HG03571 (cell line): ENCODE measurements at regions not wholly inside any gene's neighbourhood (a gene's known extent, or its start where the extent isn't known, plus 50 kb on each side); places are given as distances from the start of the nearest gene placed in this dataset.
"Not testable (repeated sequence)": the region's sequence is repeated elsewhere in the genome, so short reads cannot be mapped to it uniquely, and the experiment has no call there.

Experiments used
- ATAC-seq: cut with Tn5 transposase; IDR thresholded peaks from one replicate; pipeline ENCODE4 v1.9.1; 2021; ENCODE audit not compliant: unreplicated experiment

DNA sequence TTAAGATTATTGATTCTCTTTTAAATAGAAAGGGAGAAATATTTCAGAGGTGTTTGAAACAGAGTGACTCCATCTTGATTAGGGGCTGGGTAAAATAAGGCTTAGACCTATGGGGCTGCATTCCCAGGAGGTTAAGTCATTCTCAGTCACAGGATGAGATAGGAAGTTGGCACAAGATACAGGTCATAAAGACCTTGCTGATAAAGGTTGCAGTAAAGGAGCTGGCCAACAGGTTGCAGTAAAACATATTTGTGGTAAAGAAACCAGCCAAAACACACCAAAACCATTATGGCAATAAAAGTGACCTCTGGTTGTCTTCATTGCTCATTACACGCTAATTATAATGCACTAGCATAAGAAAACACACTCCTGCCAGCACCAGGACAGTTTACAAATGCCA, 165.0 kb downstream of the SPIN4 start:
- no peak for ATAC-seq

DNA sequence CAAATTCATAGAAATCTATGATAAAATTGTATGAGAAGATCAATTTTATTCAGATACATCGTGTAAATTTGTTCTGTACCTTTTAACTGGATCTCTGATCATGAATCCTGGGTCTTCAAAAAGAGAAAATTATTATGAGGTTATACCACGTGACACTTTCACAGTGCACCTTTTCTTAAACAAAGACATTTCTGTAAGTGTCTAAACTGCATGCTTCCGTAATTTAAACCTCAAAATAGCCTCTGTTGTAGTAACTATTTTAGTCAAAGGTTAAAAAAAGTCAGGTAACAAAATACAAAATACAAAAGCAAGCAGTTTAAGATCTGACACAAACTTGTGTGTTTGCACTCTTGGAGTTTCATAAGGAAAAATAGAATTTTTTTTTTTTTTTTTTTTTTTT, 171.3 kb downstream of the SPIN4 start:
- ATAC-seq = not testable (repeated sequence)

DNA sequence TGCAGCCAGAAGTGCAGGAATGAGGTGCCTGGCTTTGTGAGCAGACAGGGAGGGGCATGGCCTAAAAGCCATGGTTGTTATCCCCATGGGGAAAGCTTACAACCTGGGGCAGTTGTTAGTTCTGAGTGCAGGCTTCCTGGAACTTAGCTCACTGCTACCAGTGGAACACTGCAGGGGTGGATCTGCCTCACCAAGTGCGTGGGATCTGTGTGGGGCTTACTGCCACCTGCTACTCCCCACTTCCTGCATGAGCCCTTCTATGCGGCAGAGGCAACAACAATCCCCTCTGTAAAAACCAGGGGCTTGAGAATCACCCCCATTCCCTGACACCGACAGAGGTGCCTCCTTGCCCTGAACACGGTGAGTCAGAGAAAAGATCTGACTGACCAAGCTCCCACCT, 174.6 kb downstream of the SPIN4 start:
- not testable (repeated sequence) for ATAC-seq

DNA sequence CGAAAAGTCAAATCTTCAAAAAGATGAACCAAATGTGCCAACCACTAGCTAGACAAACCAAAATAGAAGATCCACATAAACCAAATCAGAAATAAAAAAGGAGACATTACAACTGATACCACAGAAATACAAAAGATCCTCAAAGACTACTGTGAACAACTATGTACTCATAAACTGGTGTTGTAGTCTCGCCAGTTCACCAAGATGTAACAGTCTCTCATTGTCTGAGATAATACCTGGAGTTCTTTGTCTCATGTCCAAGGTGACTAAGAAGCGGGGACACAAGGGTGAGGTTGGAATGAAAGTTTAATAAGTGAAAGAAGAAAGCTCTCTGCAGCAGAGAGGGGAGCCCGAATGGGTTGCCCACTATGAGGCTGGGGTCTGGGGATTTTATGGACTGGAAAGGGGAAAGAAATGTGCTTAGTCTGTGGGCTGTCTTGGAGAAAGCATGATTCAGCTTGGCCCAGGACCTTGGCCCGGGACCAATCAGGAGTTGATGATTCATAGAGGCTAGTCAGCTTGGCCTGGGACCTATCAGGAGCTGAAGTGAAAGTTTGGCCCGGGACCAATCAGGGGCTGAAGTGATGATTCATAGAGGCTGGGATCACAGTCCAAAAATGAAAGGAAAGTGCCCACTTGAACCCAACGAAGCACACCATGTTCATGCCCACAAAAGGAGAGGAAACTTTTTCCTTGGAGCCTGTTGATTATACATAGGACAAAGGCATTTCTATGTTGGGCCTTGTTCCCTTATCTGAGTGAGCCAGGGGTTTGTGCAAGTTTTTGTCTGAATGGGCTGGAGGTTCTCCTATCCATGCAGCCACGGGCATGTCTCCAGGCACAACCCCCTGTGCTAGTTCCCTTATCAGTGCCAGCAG, 177.1 kb downstream of the SPIN4 start:
- ATAC-seq = not testable (repeated sequence)

DNA sequence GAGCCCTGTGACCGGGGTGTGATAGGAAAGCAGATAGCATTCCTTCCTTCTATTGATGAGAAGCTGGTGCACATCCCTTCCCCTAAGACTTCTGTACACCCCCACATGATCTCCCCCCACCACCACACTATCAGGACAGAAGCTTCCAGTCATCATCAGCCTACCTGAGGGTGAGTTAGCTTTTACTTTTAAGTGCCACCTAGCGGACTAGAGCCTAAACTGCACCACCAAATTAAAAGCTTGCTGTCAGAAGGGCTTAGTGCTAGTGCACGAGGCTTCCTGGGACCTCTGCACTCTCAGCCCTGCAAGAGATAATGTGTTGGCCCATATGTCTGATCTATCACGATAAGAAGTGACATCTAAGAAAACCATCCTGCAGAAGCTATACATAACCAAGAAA, 181.7 kb downstream of the SPIN4 start:
- ATAC-seq = not testable (repeated sequence)

DNA sequence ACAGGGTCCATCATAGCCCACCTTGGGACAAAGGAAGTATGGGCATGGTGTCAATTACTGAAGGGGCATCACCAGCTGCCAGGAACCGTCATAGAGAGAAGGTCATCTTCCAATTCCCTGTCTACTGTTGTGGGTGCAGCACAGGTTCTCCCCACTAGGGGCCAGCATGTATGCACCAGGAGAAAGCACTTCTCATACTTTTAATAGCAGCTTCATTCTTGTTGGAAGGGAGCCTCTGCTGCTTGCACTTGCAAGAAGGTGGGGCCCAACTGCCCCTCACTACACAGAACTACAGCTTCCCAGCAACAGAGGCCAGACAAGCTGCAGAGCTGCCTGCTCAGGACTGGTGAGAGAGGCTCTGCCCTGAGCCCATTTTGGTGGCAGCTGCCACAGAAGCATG, 182.2 kb downstream of the SPIN4 start:
- ATAC-seq = not testable (repeated sequence)

DNA sequence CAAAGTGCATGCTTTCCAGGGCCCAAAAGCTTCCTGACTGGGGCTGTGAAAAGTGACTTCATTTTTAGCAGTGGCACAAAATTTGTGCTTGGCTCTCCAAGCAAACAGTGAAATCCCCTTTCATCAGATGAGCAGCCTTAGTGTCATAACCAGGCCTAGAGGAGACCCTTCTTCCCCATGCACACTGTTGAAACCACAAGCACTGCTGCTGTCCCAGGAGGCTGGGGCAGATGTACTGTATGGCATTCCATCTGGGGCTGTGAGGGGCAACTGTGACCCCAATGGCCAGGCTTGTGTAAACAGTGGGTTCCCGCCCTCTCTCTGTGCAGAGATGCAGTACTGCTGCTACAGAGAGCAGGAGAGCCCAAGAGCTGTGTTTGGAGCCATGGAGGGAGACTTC, 184.1 kb downstream of the SPIN4 start:
- ATAC-seq = not testable (repeated sequence)

DNA sequence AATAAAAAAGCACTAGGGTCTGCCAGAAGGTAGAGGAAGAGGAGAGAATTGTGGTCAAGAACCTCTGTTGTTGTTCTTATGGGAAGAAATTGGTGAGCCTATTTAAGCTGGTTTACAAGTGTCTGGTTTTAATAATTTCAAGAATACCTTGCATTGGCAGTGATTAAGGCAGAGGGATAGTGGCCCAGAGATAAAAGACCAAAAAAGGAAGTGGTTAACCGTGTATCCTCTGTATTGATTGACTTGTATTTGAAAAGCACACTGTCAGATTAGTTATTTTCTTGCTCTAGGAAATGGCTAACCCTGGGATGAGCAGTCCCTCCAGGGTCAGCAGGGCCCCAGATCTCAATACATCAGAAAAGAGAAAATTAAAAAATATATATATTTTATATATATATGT, 190.1 kb downstream of the SPIN4 start:
- ATAC-seq = not testable (repeated sequence)

DNA sequence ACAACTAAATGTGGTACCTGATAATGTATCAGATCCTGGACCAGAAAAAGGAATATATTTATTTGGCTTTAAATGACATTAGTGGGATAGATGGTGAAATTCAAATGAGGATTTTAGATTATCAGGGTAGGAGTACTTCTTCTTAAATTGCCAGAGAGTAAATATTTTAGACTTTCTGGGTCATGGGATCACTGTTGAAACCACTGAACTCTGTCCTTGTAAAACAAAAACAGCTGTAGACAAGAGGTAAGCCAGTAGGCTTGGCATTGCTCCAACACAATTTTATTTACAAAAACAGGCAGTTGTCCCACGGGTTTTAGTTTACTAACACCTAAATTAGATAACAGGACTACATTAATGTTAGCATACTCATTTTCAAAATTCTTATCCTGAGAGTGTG, 190.8 kb downstream of the SPIN4 start:
- ATAC-seq = not testable (repeated sequence)

DNA sequence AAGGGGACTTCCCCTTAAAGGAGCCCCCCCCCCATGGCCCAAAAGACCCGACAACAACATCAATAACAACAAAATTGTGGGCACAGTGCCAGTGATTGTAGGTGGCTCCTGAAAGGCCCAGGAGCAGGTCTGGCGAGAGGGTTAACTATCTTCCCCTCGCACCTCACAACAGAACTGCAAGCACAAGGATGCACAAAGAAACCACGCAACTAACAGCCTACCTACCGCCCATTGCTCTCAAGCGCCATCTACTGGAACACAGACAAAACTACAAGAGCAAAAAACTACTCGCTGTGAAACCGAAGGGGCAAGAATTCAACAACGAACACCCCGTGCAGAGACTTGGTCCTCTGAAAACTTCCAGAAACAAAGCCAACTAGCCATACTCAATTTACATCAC, 205.6 kb downstream of the SPIN4 start:
- ATAC-seq = not testable (repeated sequence)

DNA sequence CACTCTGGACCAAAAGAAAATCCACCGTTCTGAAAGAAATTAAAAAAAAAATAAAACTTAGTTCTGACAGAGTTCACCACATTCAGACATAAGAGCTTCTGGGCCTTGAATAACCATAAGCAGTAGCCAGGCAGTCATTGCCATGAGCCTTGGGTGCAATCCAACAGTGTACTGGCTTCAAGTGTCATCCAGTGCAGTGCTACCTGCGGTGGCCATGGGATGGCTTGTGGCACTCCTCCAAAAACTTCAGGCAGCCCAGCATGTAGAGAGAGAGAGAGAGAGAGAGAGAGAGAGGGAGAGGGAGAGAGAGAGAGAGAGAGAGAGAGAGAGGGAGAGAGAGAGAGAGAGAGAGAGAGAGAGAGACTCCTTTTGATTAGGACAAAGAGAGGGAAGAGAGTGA, 208.5 kb downstream of the SPIN4 start:
- not testable (repeated sequence) for ATAC-seq

DNA sequence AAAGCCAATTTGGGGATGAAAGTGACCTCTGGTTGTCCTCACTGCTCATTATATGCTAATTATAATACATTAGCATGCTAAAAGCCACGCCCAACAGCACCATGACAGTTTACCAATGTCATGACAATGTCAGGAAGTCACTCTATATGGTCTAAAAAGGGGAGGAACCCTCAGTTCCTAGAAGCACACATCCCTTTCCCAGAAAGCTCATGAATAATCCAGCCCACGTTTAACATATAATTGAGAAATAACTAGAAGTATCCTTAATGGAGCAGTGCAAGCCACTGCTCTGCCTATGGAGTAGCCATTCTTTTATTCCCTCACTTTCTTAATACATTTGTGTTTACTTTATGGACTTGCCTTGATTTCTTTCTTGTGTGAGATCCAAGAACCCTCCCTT, 215.3 kb downstream of the SPIN4 start:
- ATAC-seq = not testable (repeated sequence)

DNA sequence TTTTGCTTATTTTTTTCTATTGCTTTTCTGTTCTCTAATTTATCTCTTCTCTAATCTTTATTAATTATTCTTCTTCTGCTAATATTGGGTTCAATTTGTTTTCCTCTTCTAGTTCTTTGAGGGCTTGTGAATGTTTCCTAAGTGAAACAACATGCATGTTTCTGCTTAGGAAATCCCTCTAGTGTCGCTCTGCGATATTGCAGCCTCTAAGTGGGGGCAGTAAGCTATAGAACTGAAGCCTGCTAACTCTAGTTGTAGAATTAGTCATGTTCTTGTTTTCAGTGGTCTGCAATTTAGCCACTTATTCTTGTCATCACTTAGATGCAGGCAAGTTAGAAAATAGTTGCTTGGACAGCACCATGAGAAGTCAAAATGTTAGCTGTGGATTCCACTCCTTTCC, 222.6 kb downstream of the SPIN4 start:
- ATAC-seq = no peak

DNA sequence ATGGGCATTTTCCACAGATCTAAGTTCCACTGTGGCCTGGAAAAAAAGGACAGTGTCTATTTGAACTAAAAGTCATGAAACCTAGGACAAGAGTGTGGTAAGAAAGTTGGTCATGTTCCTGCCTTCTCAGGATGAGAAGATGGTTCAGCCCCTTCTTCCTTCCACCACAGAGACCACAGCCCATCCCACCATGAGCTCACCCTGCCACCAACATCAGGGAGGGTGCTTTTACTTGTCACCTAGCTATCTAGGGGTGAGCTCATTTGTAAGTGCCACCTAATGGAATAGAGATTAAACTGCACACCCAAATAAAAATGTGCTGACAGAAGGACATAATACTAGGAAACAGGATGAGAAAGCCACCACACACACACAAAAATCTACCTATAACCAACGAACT, 235.9 kb downstream of the SPIN4 start:
- ATAC-seq = no peak

DNA sequence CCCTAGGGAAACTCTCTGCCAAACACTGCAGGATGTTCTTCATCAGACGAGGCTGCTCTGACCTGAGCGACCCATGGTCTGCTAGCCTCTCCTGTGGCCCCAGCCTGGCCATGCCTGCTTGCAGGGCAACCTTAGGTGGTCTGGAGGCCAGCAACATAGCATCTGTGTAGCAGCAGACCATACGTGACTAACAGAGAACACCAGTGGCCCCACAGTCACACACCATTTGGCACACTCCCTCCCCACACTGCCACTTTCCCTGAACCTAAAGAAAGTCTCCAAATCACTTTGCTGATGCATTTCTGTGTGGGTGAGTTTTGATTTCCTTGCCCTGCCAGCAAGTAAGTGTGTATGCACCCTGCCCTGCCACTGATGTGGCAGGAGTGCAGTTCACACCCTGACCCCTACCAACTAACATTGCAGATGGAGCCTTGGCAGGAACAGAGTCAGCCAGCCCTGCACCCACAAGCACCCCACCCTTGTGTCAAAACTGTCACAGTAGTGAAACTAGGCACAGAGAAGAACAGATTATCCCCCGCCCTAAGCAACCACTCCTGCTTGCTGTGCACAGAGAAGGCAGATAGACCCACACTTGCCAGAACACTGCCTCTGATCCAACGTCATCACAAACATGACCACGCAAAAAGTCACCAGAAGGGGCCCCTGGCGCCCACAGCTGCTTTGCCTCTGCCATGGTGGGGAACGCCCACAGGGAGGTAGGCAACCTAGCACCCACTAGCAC, 249.1 kb downstream of the SPIN4 start:
- no peak for ATAC-seq

DNA sequence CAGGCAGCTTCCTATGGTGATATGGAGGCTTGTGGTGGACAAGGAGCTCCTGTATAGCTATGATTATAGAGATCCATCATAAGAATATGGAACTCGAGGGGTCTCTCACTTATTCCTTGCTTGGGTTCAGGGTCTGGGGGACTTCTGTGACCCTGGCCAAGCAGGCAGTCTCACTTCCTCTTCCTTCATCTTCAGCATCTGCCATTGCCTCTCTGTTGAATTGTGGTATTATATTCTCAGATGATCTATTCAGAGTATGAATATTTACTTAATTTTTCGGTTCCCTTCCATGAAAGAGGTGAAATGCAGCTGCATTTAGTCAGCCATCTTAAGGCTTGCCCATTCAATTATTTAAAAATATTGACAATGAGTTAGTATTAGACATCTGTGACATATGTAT, 292.9 kb downstream of the SPIN4 start:
- ATAC-seq = no peak

DNA sequence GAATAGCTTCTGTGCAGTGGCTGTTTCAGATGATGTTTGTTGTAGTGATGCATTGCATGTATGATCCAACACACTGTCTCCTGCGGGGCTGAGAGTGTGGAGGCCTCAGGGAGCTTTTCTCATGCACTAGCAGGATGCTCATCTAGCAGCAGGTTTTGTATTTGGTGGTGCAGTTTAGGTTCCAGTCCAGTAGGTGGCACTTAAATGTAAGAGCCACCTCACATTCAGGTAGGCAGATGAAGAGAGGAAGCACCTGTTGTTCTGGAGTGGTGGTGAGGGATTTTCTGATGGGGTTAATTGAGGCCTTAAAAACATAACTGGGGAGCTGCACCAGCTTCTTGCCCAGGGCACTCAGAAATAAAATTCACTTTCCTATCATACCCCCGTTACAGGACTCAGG, 300.9 kb downstream of the SPIN4 start:
- no peak for ATAC-seq

DNA sequence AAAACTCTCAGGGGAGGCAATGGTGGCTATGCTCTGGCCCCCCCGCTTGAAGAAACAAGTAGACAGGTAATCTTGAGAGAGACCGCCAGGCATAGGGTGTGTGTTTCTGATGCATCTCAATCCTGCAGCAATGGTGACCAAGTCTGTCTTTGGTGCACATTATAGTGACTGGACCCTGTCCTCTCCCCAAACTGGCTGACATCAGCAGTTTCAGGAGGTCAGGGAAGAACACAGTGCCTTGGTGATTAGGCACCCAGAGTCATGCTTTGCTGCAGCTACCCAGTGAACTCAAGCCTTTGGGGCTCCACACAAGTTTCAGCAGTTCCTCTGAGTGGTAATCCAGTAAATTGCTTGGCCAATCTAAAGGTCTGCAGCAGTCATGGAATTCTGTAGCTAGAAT, 318.3 kb downstream of the SPIN4 start:
- ATAC-seq = no peak

DNA sequence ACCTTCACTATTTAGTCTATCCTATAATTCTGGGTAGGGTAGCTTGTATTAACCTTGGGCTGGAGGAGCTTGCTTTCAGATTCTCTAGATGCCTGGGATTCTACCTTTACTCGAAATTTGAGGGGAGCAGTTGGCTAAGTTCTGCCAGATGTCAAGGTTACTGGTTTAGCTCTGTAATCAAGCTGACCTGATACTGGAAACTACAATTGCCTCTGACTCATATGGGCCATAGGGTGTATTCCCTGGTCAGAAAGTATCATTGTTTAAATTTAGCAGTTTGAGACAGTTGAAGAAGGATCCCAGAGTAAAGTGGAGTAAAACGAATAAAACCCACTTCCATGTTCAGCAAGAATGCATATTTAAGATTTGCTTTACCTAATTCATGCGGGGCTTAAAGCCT, 337.6 kb downstream of the SPIN4 start:
- ATAC-seq = no peak

DNA sequence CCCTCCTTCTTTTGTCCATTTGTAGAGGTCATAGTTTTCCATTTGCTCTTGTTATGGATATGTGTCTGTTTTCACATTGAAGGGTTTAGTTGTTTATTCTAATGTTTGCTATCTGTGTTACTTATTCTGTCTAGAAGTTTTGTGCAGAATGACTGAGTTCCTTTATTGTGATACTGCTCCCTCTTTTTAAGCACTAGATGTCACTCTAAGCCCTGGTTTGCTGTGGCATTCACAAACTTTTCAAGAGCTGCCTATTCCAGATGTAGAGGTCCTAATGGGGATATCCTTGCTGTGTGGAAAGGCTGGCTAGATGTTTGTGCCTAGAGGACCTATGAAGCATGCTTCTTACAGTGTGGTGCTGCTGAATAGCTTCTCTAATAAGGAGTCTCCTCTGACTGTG, 338.6 kb downstream of the SPIN4 start:
- no peak for ATAC-seq

DNA sequence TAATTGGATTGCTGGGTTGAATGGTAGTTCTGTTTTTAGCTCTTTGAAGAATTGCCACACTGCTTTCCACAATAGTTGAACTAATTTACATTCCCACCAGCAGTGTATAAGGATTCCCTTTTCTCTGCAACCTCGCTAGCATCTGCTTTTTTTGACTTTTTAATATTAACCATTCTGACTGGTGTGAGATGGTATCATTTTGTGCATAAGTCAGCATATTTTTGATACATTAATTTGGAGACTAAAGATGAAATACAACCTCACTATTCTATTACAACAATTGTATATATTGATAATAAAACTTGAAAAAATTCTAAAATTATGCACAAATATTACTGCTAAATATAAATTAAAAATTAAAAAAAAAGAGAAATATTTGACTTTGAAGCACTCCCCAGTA, 350.9 kb downstream of the SPIN4 start:
- ATAC-seq = not testable (repeated sequence)
